ENCODE measurements at regions not wholly inside any gene's neighbourhood (a gene's known extent, or its start where the extent isn't known, plus 50 kb on each side); places are given as distances from the start of the nearest gene placed in this dataset.

DNA sequence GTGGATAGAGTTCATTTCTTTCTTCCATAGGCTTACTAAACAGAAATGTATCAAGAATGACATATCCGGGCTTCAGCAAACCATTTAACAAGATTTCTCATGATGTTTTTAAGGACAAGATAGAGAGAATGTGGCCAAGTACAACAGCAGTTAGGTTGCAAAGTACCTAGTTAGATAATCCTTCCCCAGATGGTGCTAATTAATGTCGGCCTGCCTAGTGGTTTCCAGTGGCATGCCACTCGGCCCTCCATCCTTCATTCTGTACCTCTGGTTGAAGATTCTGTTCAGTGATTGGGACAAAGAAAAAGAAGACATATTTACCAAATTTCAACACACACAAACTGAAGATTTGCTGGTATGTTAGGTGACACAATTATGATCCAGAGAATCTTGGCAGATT is 212.1 kb downstream of the MACC1 start:
- Histone ChIP-seq H3K27ac (ENCODE audit: insufficient read depth in 1 of 2, low read depth in 1 of 2, low read length in 2 of 2, poor library complexity in 1 of 2, severe bottlenecking in 2 of 2) (no peak overlapping the region), H3K36me3 (ENCODE audit: control insufficient read depth in 4 of 4, insufficient read depth in 4 of 4, low read length in 3 of 4) (no peaks in the 10 kb centered on the region), H3K4me1 (ENCODE audit: control extremely low read depth in 1 of 4, control insufficient read depth in 4 of 4, insufficient read depth in 4 of 4, low read length in 3 of 4) (no peaks in the 10 kb centered on the region), H3K9me3 (ENCODE audit: control extremely low read depth in 1 of 5, control insufficient read depth in 4 of 5, insufficient read depth in 2 of 5, low read depth in 1 of 5, low read length in 4 of 5) (no peaks in the 10 kb centered on the region), H3K27me3 (replicated peaks in 2 of 5; ENCODE audit: control insufficient read depth in 4 of 5, insufficient read depth in 5 of 5, low read length in 4 of 5) (no peaks in the 10 kb centered on the region), H3K4me3 (ENCODE audit: control insufficient read depth in 1 of 7, extremely low read depth in 1 of 7, insufficient read depth in 4 of 7, low read depth in 2 of 7, low read length in 6 of 7) (no peak overlapping the region)
- ChIA-PET POLR2A (no interaction called here), CTCF (interaction anchor here (2.6 kb wide), 1 partner anchor 22 kb away, joined by 11 read pairs; no protein-coding TSS in a partner anchor)
- no peak for DNase-seq
- WGBS (ENCODE audit: insufficient coverage), result no CpG with 5 or more reads among the region's 3 CpGs

DNA sequence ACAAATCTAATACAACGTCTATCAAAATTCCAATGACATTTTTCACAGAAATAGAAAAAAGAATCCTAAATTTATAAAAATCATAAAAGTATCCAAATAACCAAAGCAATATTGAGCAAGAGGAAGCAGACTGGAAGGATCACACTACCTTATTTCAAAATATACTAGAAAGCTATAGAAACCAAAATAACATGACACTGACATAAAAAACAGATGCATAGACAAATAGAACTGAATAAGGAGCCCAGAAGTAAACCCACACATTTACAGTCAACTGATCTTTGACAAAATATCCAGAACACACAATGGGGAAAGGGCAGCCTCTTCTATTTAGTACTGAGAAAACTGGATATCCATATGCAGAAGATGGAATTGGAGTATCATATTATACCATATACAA is 217.5 kb downstream of the MACC1 start:
- Histone ChIP-seq H3K27ac (ENCODE audit: insufficient read depth in 1 of 2, low read depth in 1 of 2, low read length in 2 of 2, poor library complexity in 1 of 2, severe bottlenecking in 2 of 2) (no peak overlapping the region), H3K9me3 (ENCODE audit: control extremely low read depth in 1 of 5, control insufficient read depth in 4 of 5, insufficient read depth in 2 of 5, low read depth in 1 of 5, low read length in 4 of 5) (no peaks in the 10 kb centered on the region), H3K4me1 (ENCODE audit: control extremely low read depth in 1 of 4, control insufficient read depth in 4 of 4, insufficient read depth in 4 of 4, low read length in 3 of 4) (no peaks in the 10 kb centered on the region), H3K27me3 (replicated peaks in 2 of 5; ENCODE audit: control insufficient read depth in 4 of 5, insufficient read depth in 5 of 5, low read length in 4 of 5) (no peaks in the 10 kb centered on the region), H3K36me3 (ENCODE audit: control insufficient read depth in 4 of 4, insufficient read depth in 4 of 4, low read length in 3 of 4) (no peaks in the 10 kb centered on the region), H3K4me3 (ENCODE audit: control insufficient read depth in 1 of 7, extremely low read depth in 1 of 7, insufficient read depth in 4 of 7, low read depth in 2 of 7, low read length in 6 of 7) (no peak overlapping the region)
- WGBS (ENCODE audit: insufficient coverage), result no CpG with 5 or more reads among the region's 1 CpG
- CTCF ChIA-PET, result interaction anchor here (1.6 kb wide), 1 partner anchor 17 kb away, joined by 4 read pairs; no protein-coding TSS in a partner anchor
- DNase-seq, result no peak
- POLR2A ChIA-PET, result no interaction called here

GRCh38 chr7:19991936-19992335 is 218.5 kb upstream of the TMEM196 start:
- CTCF ChIA-PET, result interaction anchor here (1.0 to 1.7 kb wide), 3 partner anchors 9 to 37 kb away, joined by 3 to 6 read pairs (median 3); no protein-coding TSS in a partner anchor
- 100% methylated on average over 1 of the region's 2 CpGs for WGBS (ENCODE audit: insufficient coverage)
- no peaks in the 10 kb centered on the region for H3K4me1 ChIP-seq (ENCODE audit: control extremely low read depth in 1 of 4, control insufficient read depth in 4 of 4, insufficient read depth in 4 of 4, low read length in 3 of 4)
- H3K27me3 ChIP-seq (replicated peaks in 2 of 5; ENCODE audit: control insufficient read depth in 4 of 5, insufficient read depth in 5 of 5, low read length in 4 of 5), result no peaks in the 10 kb centered on the region
- no peak overlapping the region for H3K27ac ChIP-seq (ENCODE audit: insufficient read depth in 1 of 2, low read depth in 1 of 2, low read length in 2 of 2, poor library complexity in 1 of 2, severe bottlenecking in 2 of 2)
- H3K4me3 ChIP-seq (ENCODE audit: control insufficient read depth in 1 of 7, extremely low read depth in 1 of 7, insufficient read depth in 4 of 7, low read depth in 2 of 7, low read length in 6 of 7), result no peak overlapping the region
- POLR2A ChIA-PET, result no interaction called here
- no peak for DNase-seq
- no peaks in the 10 kb centered on the region for H3K36me3 ChIP-seq (ENCODE audit: control insufficient read depth in 4 of 4, insufficient read depth in 4 of 4, low read length in 3 of 4)
- H3K9me3 ChIP-seq (ENCODE audit: control extremely low read depth in 1 of 5, control insufficient read depth in 4 of 5, insufficient read depth in 2 of 5, low read depth in 1 of 5, low read length in 4 of 5), result peaks cover 0 to 3% (median 0%) of the 10 kb centered on the region in 5 experiments

DNA sequence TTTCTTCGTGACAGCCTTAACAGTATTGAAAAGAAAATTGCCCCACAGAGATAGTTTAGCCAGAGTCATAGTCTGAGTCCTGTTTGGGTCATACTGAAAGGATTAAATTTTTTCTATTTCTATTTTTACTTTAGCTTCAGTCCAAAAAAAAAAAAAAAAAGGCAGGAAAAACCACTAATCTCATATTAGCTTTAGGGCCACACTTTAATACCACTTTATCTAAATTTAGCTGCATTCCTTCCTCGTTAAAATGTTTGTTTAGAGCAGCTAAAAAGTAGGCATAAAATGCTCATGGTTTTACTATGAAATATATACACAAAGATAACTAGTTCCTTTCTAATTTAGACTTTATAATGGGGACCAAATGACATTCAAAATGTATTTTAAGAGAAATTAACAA is 216.5 kb upstream of the TMEM196 start:
- no peaks in the 10 kb centered on the region for H3K4me1 ChIP-seq (ENCODE audit: control extremely low read depth in 1 of 4, control insufficient read depth in 4 of 4, insufficient read depth in 4 of 4, low read length in 3 of 4)
- POLR2A ChIA-PET, result no interaction called here
- H3K27me3 ChIP-seq (replicated peaks in 2 of 5; ENCODE audit: control insufficient read depth in 4 of 5, insufficient read depth in 5 of 5, low read length in 4 of 5), result no peaks in the 10 kb centered on the region
- peaks cover 0 to 3% (median 0%) of the 10 kb centered on the region in 5 experiments for H3K9me3 ChIP-seq (ENCODE audit: control extremely low read depth in 1 of 5, control insufficient read depth in 4 of 5, insufficient read depth in 2 of 5, low read depth in 1 of 5, low read length in 4 of 5)
- H3K27ac ChIP-seq (ENCODE audit: insufficient read depth in 1 of 2, low read depth in 1 of 2, low read length in 2 of 2, poor library complexity in 1 of 2, severe bottlenecking in 2 of 2), result no peak overlapping the region
- no peak for DNase-seq
- H3K4me3 ChIP-seq (ENCODE audit: control insufficient read depth in 1 of 7, extremely low read depth in 1 of 7, insufficient read depth in 4 of 7, low read depth in 2 of 7, low read length in 6 of 7), result no peak overlapping the region
- CTCF ChIA-PET, result interaction anchor here (0.6 kb wide), 1 partner anchor 396 kb away, joined by 3 read pairs; no protein-coding TSS in a partner anchor
- WGBS (ENCODE audit: insufficient coverage), result no CpG with 5 or more reads among the region's 2 CpGs
- H3K36me3 ChIP-seq (ENCODE audit: control insufficient read depth in 4 of 4, insufficient read depth in 4 of 4, low read length in 3 of 4), result no peaks in the 10 kb centered on the region

DNA sequence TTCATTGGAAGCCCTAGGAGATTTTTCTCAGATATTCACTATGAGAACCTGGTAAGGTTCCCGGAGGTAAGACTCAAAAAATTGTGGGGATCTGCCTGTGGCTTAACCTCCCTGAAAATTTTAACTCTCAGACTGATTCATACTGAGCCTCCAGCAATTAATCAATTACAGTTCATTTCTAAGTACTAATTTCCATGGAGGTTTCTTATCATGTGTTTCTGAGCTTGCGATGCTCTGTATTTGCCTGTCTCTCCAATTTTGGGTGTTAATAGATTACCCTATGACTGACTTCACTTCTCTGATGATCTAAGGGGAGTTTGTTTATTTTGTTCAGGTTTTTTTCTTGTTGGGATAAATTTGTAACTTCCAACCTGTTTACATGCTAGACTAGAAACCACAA is 215.4 kb upstream of the TMEM196 start:
- POLR2A ChIA-PET, result no interaction called here
- 86% methylated on average over 1 of the region's 2 CpGs for WGBS (ENCODE audit: insufficient coverage)

GRCh38 chr7:19984231-19984632 is 210.8 kb upstream of the TMEM196 start:
- DNase-seq, result peak; percentile 11 to 15 (median 12)
- Histone ChIP-seq H3K4me1 (ENCODE audit: control extremely low read depth in 1 of 4, control insufficient read depth in 4 of 4, insufficient read depth in 4 of 4, low read length in 3 of 4) (no peaks in the 10 kb centered on the region), H3K36me3 (ENCODE audit: control insufficient read depth in 4 of 4, insufficient read depth in 4 of 4, low read length in 3 of 4) (no peaks in the 10 kb centered on the region), H3K27ac (ENCODE audit: insufficient read depth in 1 of 2, low read depth in 1 of 2, low read length in 2 of 2, poor library complexity in 1 of 2, severe bottlenecking in 2 of 2) (no peak overlapping the region), H3K27me3 (replicated peaks in 2 of 5; ENCODE audit: control insufficient read depth in 4 of 5, insufficient read depth in 5 of 5, low read length in 4 of 5) (no peaks in the 10 kb centered on the region), H3K4me3 (ENCODE audit: control insufficient read depth in 1 of 7, extremely low read depth in 1 of 7, insufficient read depth in 4 of 7, low read depth in 2 of 7, low read length in 6 of 7) (no peak overlapping the region), H3K9me3 (ENCODE audit: control extremely low read depth in 1 of 5, control insufficient read depth in 4 of 5, insufficient read depth in 2 of 5, low read depth in 1 of 5, low read length in 4 of 5) (no peaks in the 10 kb centered on the region)
- CTCF ChIA-PET, result interaction anchor here (0.8 to 4.3 kb wide), 6 partner anchors 189 to 662 kb away, joined by 3 to 30 read pairs (median 9); no protein-coding TSS in a partner anchor
- 100% methylated on average over 3 of the region's 3 CpGs for WGBS (ENCODE audit: insufficient coverage)
- POLR2A ChIA-PET, result no interaction called here

More for the DNA sequence above, 215.4 kb upstream of the TMEM196 start:
- H3K4me3 ChIP-seq (ENCODE audit: control insufficient read depth in 1 of 7, extremely low read depth in 1 of 7, insufficient read depth in 4 of 7, low read depth in 2 of 7, low read length in 6 of 7), result no peak overlapping the region
- no peaks in the 10 kb centered on the region for H3K36me3 ChIP-seq (ENCODE audit: control insufficient read depth in 4 of 4, insufficient read depth in 4 of 4, low read length in 3 of 4)
- CTCF ChIA-PET, result no interaction called here
- no peaks in the 10 kb centered on the region for H3K27me3 ChIP-seq (replicated peaks in 2 of 5; ENCODE audit: control insufficient read depth in 4 of 5, insufficient read depth in 5 of 5, low read length in 4 of 5)
- no peaks in the 10 kb centered on the region for H3K4me1 ChIP-seq (ENCODE audit: control extremely low read depth in 1 of 4, control insufficient read depth in 4 of 4, insufficient read depth in 4 of 4, low read length in 3 of 4)
- no peak for DNase-seq
- H3K27ac ChIP-seq (ENCODE audit: insufficient read depth in 1 of 2, low read depth in 1 of 2, low read length in 2 of 2, poor library complexity in 1 of 2, severe bottlenecking in 2 of 2), result no peak overlapping the region
- H3K9me3 ChIP-seq (ENCODE audit: control extremely low read depth in 1 of 5, control insufficient read depth in 4 of 5, insufficient read depth in 2 of 5, low read depth in 1 of 5, low read length in 4 of 5), result peaks cover 0 to 3% (median 0%) of the 10 kb centered on the region in 5 experiments

- peak; percentile 68 to 80 (median 79) for DNase-seq
- no peaks in the 10 kb centered on the region for H3K36me3 ChIP-seq (ENCODE audit: control insufficient read depth in 4 of 4, insufficient read depth in 4 of 4, low read length in 3 of 4)
- no peaks in the 10 kb centered on the region for H3K4me1 ChIP-seq (ENCODE audit: control extremely low read depth in 1 of 4, control insufficient read depth in 4 of 4, insufficient read depth in 4 of 4, low read length in 3 of 4)
- WGBS (ENCODE audit: insufficient coverage), result 94% methylated on average over 3 of the region's 6 CpGs
- ChIA-PET POLR2A (no interaction called here), CTCF (interaction anchor here (0.6 to 4.3 kb wide), 23 partner anchors 9 to 670 kb away, joined by 3 to 30 read pairs (median 4); no protein-coding TSS in a partner anchor)
- no peak overlapping the region for H3K4me3 ChIP-seq (ENCODE audit: control insufficient read depth in 1 of 7, extremely low read depth in 1 of 7, insufficient read depth in 4 of 7, low read depth in 2 of 7, low read length in 6 of 7)
- no peaks in the 10 kb centered on the region for H3K27me3 ChIP-seq (replicated peaks in 2 of 5; ENCODE audit: control insufficient read depth in 4 of 5, insufficient read depth in 5 of 5, low read length in 4 of 5)
- no peaks in the 10 kb centered on the region for H3K9me3 ChIP-seq (ENCODE audit: control extremely low read depth in 1 of 5, control insufficient read depth in 4 of 5, insufficient read depth in 2 of 5, low read depth in 1 of 5, low read length in 4 of 5)
- H3K27ac ChIP-seq (ENCODE audit: insufficient read depth in 1 of 2, low read depth in 1 of 2, low read length in 2 of 2, poor library complexity in 1 of 2, severe bottlenecking in 2 of 2), result no peak overlapping the region
These were observed 209.7 kb upstream of the TMEM196 start for GRCh38 chr7:19982841-19983835.

All from common myeloid progenitor, CD34-positive (primary cell).